ENCODE measurements at regions not wholly inside any gene's neighbourhood (a gene's known extent, or its start where the extent isn't known, plus 50 kb on each side); places are given as distances from the start of the nearest gene placed in this dataset.
A peak's percentile ranks its signal among the peaks of the same experiment; 100 is the strongest.
"Not testable (repeated sequence)": the region's sequence is repeated elsewhere in the genome, so short reads cannot be mapped to it uniquely, and the experiment has no call there.

DNA sequence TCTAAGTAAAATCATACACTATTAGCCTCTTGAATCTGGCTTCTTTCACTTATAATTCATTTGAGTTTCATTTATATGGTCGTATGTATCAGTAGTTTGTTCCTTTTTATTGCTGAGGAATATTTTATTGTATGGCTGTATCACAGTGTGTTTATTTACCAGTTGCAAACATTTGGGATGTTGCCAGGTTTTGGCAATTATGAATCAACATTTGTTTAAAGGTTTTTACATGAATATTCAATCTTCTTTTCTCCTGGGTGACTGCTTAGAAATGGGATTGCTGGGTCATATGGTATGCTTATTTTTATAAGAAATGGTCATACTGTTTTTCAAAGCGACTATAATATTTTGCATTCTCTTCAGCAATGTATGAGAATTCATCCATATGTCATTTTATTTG lies 107.9 kb downstream of the PMAIP1 start:
- no peak overlapping the region for H3K27ac Mint-ChIP-seq
- peaks cover 51% of the 10 kb centered on the region for H3K27me3 Mint-ChIP-seq
- H3K36me3 Mint-ChIP-seq, result no peaks in the 10 kb centered on the region
- no peak for ATAC-seq
- no peaks in the 10 kb centered on the region for H3K4me1 Mint-ChIP-seq
- H3K4me3 Mint-ChIP-seq, result no peak overlapping the region
- no peaks in the 10 kb centered on the region for H3K9me3 Mint-ChIP-seq

DNA sequence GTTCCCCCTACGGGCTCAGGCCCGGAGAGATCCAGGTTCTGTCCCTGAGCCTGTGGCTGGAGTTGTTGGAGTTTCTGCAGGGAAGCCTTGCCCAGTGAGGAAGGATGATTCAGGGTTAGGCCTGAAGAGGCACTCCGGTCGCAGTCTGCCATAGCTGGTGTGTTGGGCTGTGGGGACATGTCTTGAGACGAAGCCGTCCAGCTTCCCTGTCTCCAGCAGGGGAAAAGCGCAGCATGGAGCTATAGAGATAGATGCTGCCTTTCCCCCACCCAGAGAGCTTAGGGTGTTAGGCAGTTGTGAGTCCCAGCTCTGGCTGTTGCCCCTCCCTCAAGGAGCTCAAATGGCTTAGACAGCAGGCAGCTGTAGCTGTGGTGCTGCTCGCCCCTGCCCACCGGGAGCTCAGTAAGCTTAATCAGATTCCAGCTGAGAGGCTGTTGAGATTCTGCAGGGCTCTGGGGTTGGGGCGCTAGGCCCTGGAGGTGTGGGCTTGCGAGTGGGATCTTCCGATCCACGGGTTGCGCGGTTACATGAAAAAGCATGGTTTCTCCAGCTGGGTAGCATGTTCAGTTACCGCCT lies 103.9 kb downstream of the PMAIP1 start:
- Mint-ChIP-seq H3K4me1 (no peaks in the 10 kb centered on the region), H3K9me3 (peaks cover 10% of the 10 kb centered on the region), H3K27ac (no peak overlapping the region), H3K4me3 (no peak overlapping the region), H3K27me3 (peaks cover 35% of the 10 kb centered on the region), H3K36me3 (no peaks in the 10 kb centered on the region)
- ATAC-seq, result no peak

DNA sequence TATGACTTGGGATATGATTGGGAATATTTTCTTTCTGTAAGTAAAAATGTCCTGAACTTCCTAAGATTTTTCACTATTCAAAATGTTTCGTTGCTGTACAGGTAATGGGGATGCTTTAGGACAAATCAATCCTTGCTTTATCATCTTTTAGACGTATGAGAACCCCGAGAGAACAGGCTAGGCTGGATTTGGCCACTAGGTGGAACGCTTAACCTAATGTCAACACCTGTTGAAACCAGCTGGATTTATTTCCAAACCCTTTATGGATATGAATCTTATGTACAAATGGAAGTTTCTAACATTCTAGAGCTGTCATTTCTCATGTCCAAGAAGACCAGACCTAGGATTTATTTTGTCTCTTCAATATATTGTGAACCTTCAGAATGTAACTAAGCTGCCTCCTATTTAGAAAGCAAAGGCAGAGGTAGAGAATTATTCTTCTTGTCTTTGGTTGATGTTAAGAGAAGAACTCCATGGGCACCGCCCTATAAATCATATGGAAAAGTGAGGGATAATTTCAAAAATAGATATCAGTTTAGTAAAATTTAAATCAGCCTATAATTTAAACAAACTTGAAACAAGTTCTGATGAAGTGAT lies 96.7 kb downstream of the PMAIP1 start:
- H3K36me3 Mint-ChIP-seq, result no peaks in the 10 kb centered on the region
- peaks cover 9% of the 10 kb centered on the region for H3K9me3 Mint-ChIP-seq
- no peak overlapping the region for H3K4me3 Mint-ChIP-seq
- H3K4me1 Mint-ChIP-seq, result no peaks in the 10 kb centered on the region
- no peak overlapping the region for H3K27ac Mint-ChIP-seq
- peaks cover 22% of the 10 kb centered on the region for H3K27me3 Mint-ChIP-seq
- ATAC-seq, result peak; percentile 45

DNA sequence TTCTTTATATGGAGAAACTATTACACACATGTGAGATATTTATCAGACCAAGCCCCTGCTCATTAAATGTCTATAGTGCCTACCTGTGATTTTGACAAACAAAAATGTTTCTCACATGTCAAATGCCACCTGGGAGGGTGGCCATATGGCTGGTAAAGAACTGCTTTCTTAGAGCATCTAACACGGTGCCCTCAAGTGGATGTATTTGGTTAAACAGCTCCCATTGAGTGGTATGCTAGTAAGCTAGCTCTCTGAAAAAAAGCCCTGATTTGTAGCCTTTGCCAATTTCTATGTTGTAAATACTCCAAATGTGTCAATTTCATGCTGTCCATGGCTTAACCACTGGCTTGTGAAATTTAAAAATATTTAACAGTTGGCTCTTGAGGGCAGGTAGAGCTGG lies 94.6 kb downstream of the PMAIP1 start:
- no peaks in the 10 kb centered on the region for H3K4me1 Mint-ChIP-seq
- peaks cover 16% of the 10 kb centered on the region for H3K27me3 Mint-ChIP-seq
- H3K27ac Mint-ChIP-seq, result no peak overlapping the region
- peaks cover 3% of the 10 kb centered on the region for H3K9me3 Mint-ChIP-seq
- ATAC-seq, result no peak
- H3K4me3 Mint-ChIP-seq, result no peak overlapping the region
- H3K36me3 Mint-ChIP-seq, result no peaks in the 10 kb centered on the region

DNA sequence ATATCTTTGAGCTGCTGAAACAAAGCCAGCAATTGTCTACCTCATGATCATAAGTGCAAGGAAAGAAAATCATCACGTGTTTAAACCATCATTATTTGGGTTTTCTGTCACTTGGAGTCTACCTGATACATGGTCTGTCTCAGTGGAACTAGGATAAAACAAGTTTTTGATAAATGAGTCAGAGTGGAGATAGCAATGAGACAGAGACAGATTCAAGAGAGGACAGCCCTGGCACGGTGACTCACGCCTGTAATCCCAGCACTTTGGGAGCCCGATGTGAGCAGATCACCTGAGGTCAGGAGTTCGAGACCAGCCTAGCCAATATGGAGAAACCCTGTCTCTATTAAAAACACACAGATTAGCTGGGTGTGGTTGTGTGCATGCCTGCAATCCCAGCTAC lies 93.8 kb downstream of the PMAIP1 start:
- no peak for ATAC-seq
- Mint-ChIP-seq H3K9me3 (peaks cover 3% of the 10 kb centered on the region), H3K36me3 (no peaks in the 10 kb centered on the region), H3K4me1 (no peaks in the 10 kb centered on the region), H3K27me3 (peaks cover 16% of the 10 kb centered on the region), H3K27ac (no peak overlapping the region), H3K4me3 (no peak overlapping the region)

DNA sequence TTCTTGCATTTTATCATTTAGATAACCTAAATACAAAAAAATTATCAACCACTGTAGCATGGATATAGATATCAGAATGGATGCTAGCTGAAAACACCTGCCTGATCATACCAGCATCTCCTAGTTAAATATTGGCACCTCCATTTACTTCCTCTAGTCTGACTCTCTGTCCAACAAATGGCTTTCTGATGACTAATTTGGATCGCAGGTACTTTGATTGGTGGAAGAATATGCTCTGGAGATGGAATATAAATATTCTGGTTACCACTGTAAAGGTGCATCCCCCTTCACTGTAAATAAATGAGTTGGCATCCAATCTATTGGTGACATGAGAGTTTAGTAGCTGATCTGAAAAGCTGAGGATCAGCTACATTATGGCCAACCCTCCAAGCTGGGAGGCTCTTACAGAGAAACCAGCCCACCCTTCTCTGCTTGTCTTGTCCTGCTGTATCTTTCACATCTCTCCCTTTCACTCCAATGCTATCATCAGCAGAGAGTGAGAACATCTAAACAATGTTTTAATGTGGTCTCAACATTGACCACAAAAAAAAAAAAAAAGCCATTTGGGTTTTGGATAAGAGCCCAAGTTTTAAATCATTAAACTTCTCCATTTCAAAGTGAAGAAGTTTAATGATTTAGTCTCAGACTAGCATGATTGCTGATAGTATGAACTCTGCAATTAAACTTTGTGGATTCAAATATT lies 90.5 kb downstream of the PMAIP1 start:
- H3K36me3 Mint-ChIP-seq, result no peaks in the 10 kb centered on the region
- no peak overlapping the region for H3K27ac Mint-ChIP-seq
- ATAC-seq, result no peak
- H3K9me3 Mint-ChIP-seq, result no peaks in the 10 kb centered on the region
- H3K27me3 Mint-ChIP-seq, result peaks cover 16% of the 10 kb centered on the region
- H3K4me1 Mint-ChIP-seq, result no peaks in the 10 kb centered on the region
- H3K4me3 Mint-ChIP-seq, result no peak overlapping the region

DNA sequence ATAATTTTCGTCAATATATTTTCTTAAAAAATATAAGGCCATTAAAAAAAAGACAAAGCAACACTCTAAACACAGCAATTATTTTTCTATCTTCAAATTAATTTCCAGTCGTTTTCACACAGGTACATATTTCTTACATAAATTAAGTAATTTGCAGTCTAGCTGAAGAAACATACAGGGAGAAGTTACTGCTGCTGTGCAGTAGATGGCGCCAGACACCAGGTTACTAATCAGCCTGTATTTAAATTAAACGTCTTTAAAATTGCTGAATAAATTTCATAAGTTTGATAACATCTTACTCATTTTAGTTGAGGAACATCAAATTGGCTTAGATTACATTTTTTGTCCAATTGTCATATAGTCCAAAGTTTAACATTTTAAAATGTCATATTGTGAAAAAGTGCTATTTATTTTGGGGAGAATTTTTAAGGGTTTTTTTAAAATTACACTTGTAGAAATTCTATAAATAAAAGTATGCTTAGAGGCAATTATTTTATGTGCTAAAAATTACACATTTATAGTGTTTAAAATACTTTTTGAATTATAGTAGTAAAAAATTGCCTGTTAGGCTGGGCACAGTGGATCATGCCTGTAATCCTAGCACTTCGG lies 88.4 kb downstream of the PMAIP1 start:
- H3K36me3 Mint-ChIP-seq, result no peaks in the 10 kb centered on the region
- no peak overlapping the region for H3K27ac Mint-ChIP-seq
- no peak for ATAC-seq
- H3K4me1 Mint-ChIP-seq, result no peaks in the 10 kb centered on the region
- H3K9me3 Mint-ChIP-seq, result no peaks in the 10 kb centered on the region
- no peak overlapping the region for H3K4me3 Mint-ChIP-seq
- peaks cover 14% of the 10 kb centered on the region for H3K27me3 Mint-ChIP-seq

DNA sequence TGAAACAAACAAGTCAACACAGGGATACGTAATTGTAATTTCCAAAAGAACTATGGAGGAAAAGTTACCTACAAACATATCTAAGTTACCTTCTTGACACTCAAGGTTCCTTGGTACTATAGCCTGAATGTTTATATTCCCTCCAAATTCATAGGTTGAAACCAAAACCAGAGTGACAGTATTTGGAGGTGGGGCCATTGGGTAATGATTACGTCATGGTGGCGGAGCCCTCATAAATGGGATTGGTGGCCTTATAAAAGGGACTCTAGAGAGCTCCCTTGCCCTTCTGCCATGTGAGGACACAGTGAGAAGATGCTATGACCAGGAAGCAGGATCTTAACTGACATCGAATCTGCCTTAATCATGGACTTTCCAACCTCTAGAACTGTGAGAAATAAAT lies 87.3 kb downstream of the PMAIP1 start:
- H3K27ac Mint-ChIP-seq, result no peak overlapping the region
- no peaks in the 10 kb centered on the region for H3K36me3 Mint-ChIP-seq
- ATAC-seq, result no peak
- H3K4me1 Mint-ChIP-seq, result no peaks in the 10 kb centered on the region
- H3K4me3 Mint-ChIP-seq, result no peak overlapping the region
- H3K9me3 Mint-ChIP-seq, result no peaks in the 10 kb centered on the region
- H3K27me3 Mint-ChIP-seq, result peaks cover 3% of the 10 kb centered on the region

DNA sequence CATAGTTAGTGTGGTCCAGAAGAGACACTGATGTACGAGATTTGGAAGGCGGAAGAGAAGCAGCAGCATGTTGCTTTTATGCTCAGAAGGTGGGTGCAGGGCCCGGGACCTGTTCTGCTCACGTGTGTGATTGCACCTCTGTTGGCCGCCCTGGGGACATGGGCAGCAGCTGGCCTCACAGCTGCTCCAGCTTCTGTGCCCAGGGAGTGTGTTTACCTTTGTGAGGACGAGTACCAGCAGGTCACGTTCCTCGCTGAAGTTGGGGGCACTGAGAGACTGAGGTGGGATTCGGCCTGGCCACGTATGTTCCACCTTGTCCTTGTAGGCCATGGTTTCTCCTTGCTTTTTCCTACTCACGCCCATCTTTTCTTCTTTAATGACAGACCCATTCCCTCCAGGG lies 86.3 kb downstream of the PMAIP1 start:
- H3K27me3 Mint-ChIP-seq, result no peaks in the 10 kb centered on the region
- no peaks in the 10 kb centered on the region for H3K9me3 Mint-ChIP-seq
- ATAC-seq, result no peak
- H3K4me1 Mint-ChIP-seq, result no peaks in the 10 kb centered on the region
- H3K27ac Mint-ChIP-seq, result no peak overlapping the region
- no peaks in the 10 kb centered on the region for H3K36me3 Mint-ChIP-seq
- no peak overlapping the region for H3K4me3 Mint-ChIP-seq

DNA sequence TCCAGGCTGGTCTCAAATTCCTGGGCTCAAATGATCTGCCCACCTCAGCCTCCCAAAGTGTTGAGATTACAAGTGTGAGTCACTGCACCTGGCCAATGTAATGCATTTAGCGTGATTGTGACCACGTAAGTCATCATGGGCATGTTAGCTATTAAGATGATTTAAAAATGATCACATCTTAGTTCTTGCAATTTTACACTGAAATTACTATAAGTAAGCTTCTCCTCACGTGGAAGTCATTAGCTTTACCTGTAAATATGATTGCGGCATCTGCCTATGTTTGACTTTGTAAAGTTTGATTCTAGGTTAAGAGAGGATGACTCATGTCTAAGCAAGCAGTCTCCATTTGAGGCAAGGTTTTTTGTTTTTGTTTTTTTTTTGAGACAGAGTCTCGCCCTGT lies 85.5 kb downstream of the PMAIP1 start:
- no peaks in the 10 kb centered on the region for H3K9me3 Mint-ChIP-seq
- no peak overlapping the region for H3K4me3 Mint-ChIP-seq
- H3K4me1 Mint-ChIP-seq, result no peaks in the 10 kb centered on the region
- H3K36me3 Mint-ChIP-seq, result no peaks in the 10 kb centered on the region
- H3K27ac Mint-ChIP-seq, result no peak overlapping the region
- no peak for ATAC-seq
- no peaks in the 10 kb centered on the region for H3K27me3 Mint-ChIP-seq

DNA sequence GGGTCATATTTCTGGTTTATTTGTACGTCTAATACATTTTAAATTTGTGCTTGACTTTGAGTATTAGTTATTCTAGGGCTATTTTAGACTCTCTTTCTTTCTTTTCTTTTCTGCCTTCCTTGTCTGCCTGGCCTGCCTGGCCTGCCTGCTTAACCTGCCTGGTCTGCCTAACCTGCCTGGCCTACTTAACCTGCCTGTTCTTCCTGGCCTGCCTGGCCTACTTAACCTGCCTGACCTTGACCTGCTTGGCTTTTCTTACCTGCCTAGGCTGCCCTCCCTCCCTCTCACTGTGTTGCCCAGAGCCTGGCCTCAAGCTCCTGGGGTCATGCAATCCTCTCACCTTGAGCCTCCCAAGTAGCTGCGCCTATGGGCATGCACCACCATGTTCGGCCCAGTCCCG lies 83.7 kb downstream of the PMAIP1 start:
- ATAC-seq, result no peak
- H3K4me1 Mint-ChIP-seq, result peaks cover 6% of the 10 kb centered on the region

DNA sequence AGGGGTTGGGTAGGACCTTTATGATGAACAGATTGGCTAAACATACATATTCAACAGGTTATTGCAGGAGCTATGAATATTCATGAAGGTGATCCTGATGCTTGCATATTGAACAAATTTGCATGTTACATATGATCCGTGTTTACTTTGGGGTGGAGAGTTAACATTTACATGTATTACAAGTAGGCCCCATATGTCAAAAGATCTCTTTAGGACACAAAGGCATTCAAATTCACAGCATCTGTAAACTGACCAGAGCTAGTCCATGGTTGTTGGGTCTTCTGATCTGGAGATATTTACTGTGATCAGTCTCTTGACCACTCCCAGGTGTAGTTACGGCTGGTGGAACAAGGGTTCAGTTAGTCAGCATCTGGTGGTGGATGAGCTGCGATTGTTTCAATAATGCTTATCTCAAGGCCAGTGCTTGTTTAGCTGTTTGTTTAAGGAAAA lies 80.4 kb downstream of the PMAIP1 start:
- Mint-ChIP-seq H3K4me1 (peaks cover 6% of the 10 kb centered on the region), H3K9me3 (no peaks in the 10 kb centered on the region), H3K36me3 (no peaks in the 10 kb centered on the region), H3K4me3 (no peak overlapping the region), H3K27me3 (no peaks in the 10 kb centered on the region), H3K27ac (peak overlapping the region; percentile 36)
- ATAC-seq, result no peak

More for the DNA sequence above, 83.7 kb downstream of the PMAIP1 start:
- Mint-ChIP-seq H3K36me3 (no peaks in the 10 kb centered on the region), H3K27me3 (no peaks in the 10 kb centered on the region), H3K9me3 (no peaks in the 10 kb centered on the region), H3K4me3 (no peak overlapping the region), H3K27ac (no peak overlapping the region)

DNA sequence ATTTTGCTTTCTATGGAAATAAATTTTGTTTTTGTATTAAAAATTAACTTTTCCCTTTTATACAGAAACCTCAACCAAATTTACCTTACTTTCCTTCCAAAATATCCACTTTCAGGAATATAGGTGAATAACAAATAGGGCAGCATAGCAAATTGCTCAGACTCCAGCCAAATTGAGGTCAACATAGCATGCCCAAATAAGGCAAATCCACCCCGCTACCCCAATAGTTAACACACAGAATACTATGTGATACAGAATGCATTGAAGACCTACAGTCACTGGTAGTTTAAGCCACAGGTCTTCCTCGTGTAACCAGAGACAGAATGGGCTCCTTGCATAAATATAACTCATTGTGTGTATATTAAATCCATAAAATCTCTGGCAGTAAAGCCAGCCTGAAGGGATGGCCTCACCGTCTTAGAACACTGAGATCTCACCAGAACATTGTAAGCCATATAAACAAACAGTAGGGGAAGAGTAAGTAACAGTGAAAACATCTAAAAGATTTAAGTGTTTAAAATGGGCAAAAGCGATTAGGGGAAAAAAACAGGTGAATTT lies 72.2 kb downstream of the PMAIP1 start:
- no peaks in the 10 kb centered on the region for H3K36me3 Mint-ChIP-seq
- H3K27me3 Mint-ChIP-seq, result no peaks in the 10 kb centered on the region
- no peak overlapping the region for H3K27ac Mint-ChIP-seq
- H3K4me3 Mint-ChIP-seq, result no peak overlapping the region
- ATAC-seq, result no peak
- H3K9me3 Mint-ChIP-seq, result no peaks in the 10 kb centered on the region
- H3K4me1 Mint-ChIP-seq, result peaks cover 16% of the 10 kb centered on the region

DNA sequence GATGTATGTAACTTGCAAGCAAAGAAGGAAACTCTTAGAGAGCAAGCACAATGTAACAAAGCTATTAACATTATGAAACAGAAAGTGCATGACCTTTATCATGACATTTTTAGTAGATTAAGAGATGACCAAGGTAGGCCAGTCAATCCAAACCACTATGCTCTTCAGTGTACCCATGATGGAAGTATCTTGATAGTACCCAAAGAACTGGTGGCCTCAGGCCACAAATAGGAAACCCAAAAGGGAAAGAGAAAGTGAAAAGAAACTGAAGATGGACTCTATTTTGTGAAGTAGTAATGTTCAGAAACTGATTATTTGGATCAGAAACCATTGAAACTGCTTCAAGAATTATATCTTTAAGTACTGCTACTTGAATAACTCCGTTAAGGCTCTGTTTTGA lies 71.3 kb downstream of the PMAIP1 start:
- not testable (repeated sequence) for H3K27me3 Mint-ChIP-seq, H3K4me3 Mint-ChIP-seq, H3K9me3 Mint-ChIP-seq, H3K36me3 Mint-ChIP-seq
- Mint-ChIP-seq H3K27ac (peak overlapping the region; percentile 64), H3K4me1 (peaks cover 16% of the 10 kb centered on the region)
- ATAC-seq, result peak; percentile 67

DNA sequence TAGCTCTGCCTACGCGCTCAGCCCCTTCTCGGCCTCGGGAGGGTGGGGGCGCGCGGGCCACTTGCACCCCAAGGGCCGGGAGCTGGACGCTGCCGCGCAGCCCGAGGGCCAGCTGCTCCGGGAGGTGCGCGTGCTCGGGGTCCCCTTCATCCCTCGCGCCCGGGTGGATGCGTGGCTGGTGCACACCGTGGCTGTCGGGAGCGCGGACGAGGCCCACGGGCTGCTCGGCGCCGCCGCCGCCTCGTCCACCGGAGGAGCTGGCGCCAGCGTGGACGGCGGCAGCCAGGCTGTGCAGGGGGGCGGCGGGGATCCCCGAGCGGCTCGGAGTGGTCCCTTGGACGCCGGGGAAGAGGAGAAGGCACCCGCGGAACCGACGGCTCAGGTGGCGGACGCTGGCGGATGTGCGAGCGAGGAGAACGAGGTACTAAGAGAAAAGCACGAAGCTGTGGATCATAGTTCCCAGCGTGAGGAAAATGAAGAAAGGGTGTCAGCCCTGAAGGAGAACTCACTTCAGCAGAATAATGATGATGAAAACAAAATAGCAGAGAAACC lies 69.8 kb downstream of the PMAIP1 start:
- H3K27me3 Mint-ChIP-seq, H3K9me3 Mint-ChIP-seq, H3K4me3 Mint-ChIP-seq, ATAC-seq, H3K36me3 Mint-ChIP-seq, H3K27ac Mint-ChIP-seq: not testable (repeated sequence)
- H3K4me1 Mint-ChIP-seq, result peaks cover 16% of the 10 kb centered on the region

All from stimulated activated memory B cell treated with anti-CD40 and anti-IgM and Interleukin-4, amounts not matched to agents 10 μg/mL and 1 μg/mL and 100 μg/mL, for 72 hours (primary cell).